Activated CD4-positive, alpha-beta T cell treated with anti-CD3 and anti-CD28 coated beads for 36 hours (primary cell): ENCODE measurements at regions not wholly inside any gene's neighbourhood (a gene's known extent, or its start where the extent isn't known, plus 50 kb on each side); places are given as distances from the start of the nearest gene placed in this dataset.
"Not testable (repeated sequence)": the region's sequence is repeated elsewhere in the genome, so short reads cannot be mapped to it uniquely, and the experiment has no call there.

Experiments used
- ATAC-seq: fragments of 200-7000 bp; cut with Tn5 transposase; one replicate; pipeline ENCODE4 v1.10.0; 2021; ENCODE audit warnings: mild to moderate bottlenecking, moderate library complexity
- CTCF ChIA-PET: fragments of 350-600 bp; sonication (Branson Sonifier 250); formaldehyde crosslinking; loops from one replicate; lab custom pipeline; 2021; ENCODE audit warnings: antibody characterized with exemption; lab: Charles Lee
- POLR2A ChIA-PET: fragments of 350-600 bp; sonication (Branson Sonifier 250); formaldehyde crosslinking; loops from one replicate; lab custom pipeline; 2021; ENCODE audit warnings: antibody characterized with exemption, inconsistent platforms; lab: Charles Lee
- DNase-seq: peaks from one replicate; pipeline ENCODE4 v3.0.0-alpha.2; 2020
- H3K27ac Mint-ChIP-seq: one replicate; pipeline ENCODE4 v1.8.0; 2021; ENCODE audit warnings: mixed read lengths
- H3K27me3 Mint-ChIP-seq: one replicate; pipeline ENCODE4 v1.8.0; 2021; ENCODE audit warnings: mixed read lengths
- H3K36me3 Mint-ChIP-seq: one replicate; pipeline ENCODE4 v1.8.0; 2021; ENCODE audit warnings: low read depth, mixed read lengths
- H3K4me1 Mint-ChIP-seq: one replicate; pipeline ENCODE4 v1.8.0; 2021; ENCODE audit warnings: mixed read lengths
- H3K4me3 Mint-ChIP-seq: one replicate; pipeline ENCODE4 v1.8.0; 2021; ENCODE audit warnings: mild to moderate bottlenecking, moderate library complexity, mixed read lengths
- H3K9me3 Mint-ChIP-seq: one replicate; pipeline ENCODE4 v1.8.0; 2021; ENCODE audit warnings: low read depth, mixed read lengths
- intact Hi-C, 2 experiments: fragments of 100-400 bp; cut with DNase I in 1 of 2; cut with micrococcal nuclease in 1 of 2; formaldehyde crosslinking; loops; one replicate each; pipeline versions ENCODE4 v1.14.2 to v1.15.1; 2022 to 2024; cut with DNase I, micrococcal nuclease

GRCh38 chr17:21505819-21506815 is 130.0 kb downstream of the KCNJ12 start:
- intact Hi-C loops = no loop called here
- no peak for DNase-seq
- no peak for ATAC-seq
- H3K27me3 Mint-ChIP-seq = peaks cover 23% of the 10 kb centered on the region
- POLR2A ChIA-PET = no interaction called here
- no peak overlapping the region for H3K4me3 Mint-ChIP-seq
- H3K36me3 Mint-ChIP-seq = no peaks in the 10 kb centered on the region
- H3K27ac Mint-ChIP-seq = no peak overlapping the region
- peaks cover 4% of the 10 kb centered on the region for H3K4me1 Mint-ChIP-seq
- CTCF ChIA-PET = interaction anchor here (0.6 kb wide), 1 partner anchor 7 kb away, joined by 3 read pairs; no protein-coding TSS in a partner anchor
- H3K9me3 Mint-ChIP-seq = no peaks in the 10 kb centered on the region

GRCh38 chr17:21507806-21508205 is 131.6 kb downstream of the KCNJ12 start:
- intact Hi-C loops, H3K9me3 Mint-ChIP-seq, H3K36me3 Mint-ChIP-seq, ATAC-seq, CTCF ChIA-PET, DNase-seq, H3K27ac Mint-ChIP-seq, POLR2A ChIA-PET, H3K4me3 Mint-ChIP-seq: not testable (repeated sequence)
- Mint-ChIP-seq H3K27me3 (peaks cover 31% of the 10 kb centered on the region), H3K4me1 (peaks cover 14% of the 10 kb centered on the region)

- DNase-seq = no peak
- H3K4me3 Mint-ChIP-seq = no peak overlapping the region
- H3K9me3 Mint-ChIP-seq = no peaks in the 10 kb centered on the region
- ChIA-PET POLR2A (no interaction called here), CTCF (no interaction called here)
- H3K36me3 Mint-ChIP-seq = no peaks in the 10 kb centered on the region
- peaks cover 31% of the 10 kb centered on the region for H3K27me3 Mint-ChIP-seq
- ATAC-seq = no peak
- intact Hi-C loops = no loop called here
- peaks cover 14% of the 10 kb centered on the region for H3K4me1 Mint-ChIP-seq
- no peak overlapping the region for H3K27ac Mint-ChIP-seq
Observed at GRCh38 chr17:21508211-21508610, 132.1 kb downstream of the KCNJ12 start.

GRCh38 chr17:21509356-21509755 is 133.2 kb downstream of the KCNJ12 start:
- H3K4me3 Mint-ChIP-seq, H3K9me3 Mint-ChIP-seq, CTCF ChIA-PET, POLR2A ChIA-PET, DNase-seq, H3K36me3 Mint-ChIP-seq, intact Hi-C loops, ATAC-seq, H3K27ac Mint-ChIP-seq: not testable (repeated sequence)
- H3K4me1 Mint-ChIP-seq = peaks cover 14% of the 10 kb centered on the region
- peaks cover 31% of the 10 kb centered on the region for H3K27me3 Mint-ChIP-seq

- Mint-ChIP-seq H3K27me3 (peaks cover 31% of the 10 kb centered on the region), H3K4me3 (peak overlapping the region; percentile 60), H3K9me3 (no peaks in the 10 kb centered on the region), H3K27ac (no peak overlapping the region), H3K4me1 (peaks cover 14% of the 10 kb centered on the region), H3K36me3 (no peaks in the 10 kb centered on the region)
- intact Hi-C loops = loop anchor here (1.0 to 5.0 kb wide), 8 partner anchors 54 to 469 kb away; partner anchors contain the start of gene USP22 (in 1 of the 2)
- DNase-seq = no peak
- POLR2A ChIA-PET = no interaction called here
- no peak for ATAC-seq
- CTCF ChIA-PET = interaction anchor here (0.7 to 3.0 kb wide), 10 partner anchors 11 to 393 kb away, joined by 3 to 14 read pairs (median 3); partner anchors contain the start of gene TMEM11
Observed at GRCh38 chr17:21510686-21511362, 134.7 kb downstream of the KCNJ12 start.

GRCh38 chr17:21511363-21512195 is 135.4 kb downstream of the KCNJ12 start:
- ChIA-PET POLR2A (interaction anchor here (1.1 kb wide), 1 partner anchor 55 kb away, joined by 3 read pairs; no protein-coding TSS in a partner anchor), CTCF (interaction anchor here (0.7 to 3.1 kb wide), 12 partner anchors 29 to 298 kb away, joined by 3 to 18 read pairs (median 6); partner anchors contain the start of gene TMEM11)
- intact Hi-C loops = loop anchor here (1.0 to 5.0 kb wide), 11 partner anchors 39 to 469 kb away; partner anchors contain the start of gene USP22 (in 1 of the 2)
- H3K27me3 Mint-ChIP-seq = peaks cover 31% of the 10 kb centered on the region
- H3K4me1 Mint-ChIP-seq = peaks cover 14% of the 10 kb centered on the region
- peak overlapping the region; percentile 60 for H3K4me3 Mint-ChIP-seq
- DNase-seq = peak; percentile 82
- no peaks in the 10 kb centered on the region for H3K36me3 Mint-ChIP-seq
- H3K9me3 Mint-ChIP-seq = no peaks in the 10 kb centered on the region
- peak; percentile 87 for ATAC-seq
- H3K27ac Mint-ChIP-seq = no peak overlapping the region

- H3K27me3 Mint-ChIP-seq = peaks cover 29% of the 10 kb centered on the region
Observed at GRCh38 chr17:21512307-21513011, 136.3 kb downstream of the KCNJ12 start.

GRCh38 chr17:21513012-21513570 is 136.9 kb downstream of the KCNJ12 start:
- Mint-ChIP-seq H3K27ac (no peak overlapping the region), H3K4me3 (no peak overlapping the region), H3K9me3 (no peaks in the 10 kb centered on the region), H3K27me3 (peaks cover 29% of the 10 kb centered on the region), H3K36me3 (no peaks in the 10 kb centered on the region), H3K4me1 (peaks cover 14% of the 10 kb centered on the region)
- POLR2A ChIA-PET = interaction anchor here (1.0 kb wide), 1 partner anchor 55 kb away, joined by 4 read pairs; no protein-coding TSS in a partner anchor
- peak; percentile 72 for ATAC-seq
- peak; percentile 86 for DNase-seq
- CTCF ChIA-PET = interaction anchor here (0.6 to 3.1 kb wide), 21 partner anchors 7 to 395 kb away, joined by 3 to 18 read pairs (median 4); no protein-coding TSS in a partner anchor
- intact Hi-C loops = loop anchor here (1.0 to 5.0 kb wide), 7 partner anchors 38 to 471 kb away; partner anchors contain the start of gene USP22 (in 1 of the 2)

More at GRCh38 chr17:21512307-21513011, 136.3 kb downstream of the KCNJ12 start:
- no peak for DNase-seq
- intact Hi-C loops = loop anchor here (1.0 to 5.0 kb wide), 7 partner anchors 38 to 470 kb away; partner anchors contain the start of gene USP22 (in 1 of the 2)
- Mint-ChIP-seq H3K36me3 (no peaks in the 10 kb centered on the region), H3K4me3 (no peak overlapping the region), H3K27ac (no peak overlapping the region), H3K4me1 (peaks cover 14% of the 10 kb centered on the region), H3K9me3 (no peaks in the 10 kb centered on the region)
- ChIA-PET POLR2A (interaction anchor here (1.0 to 1.1 kb wide), 2 partner anchors 55 kb away, joined by 3 to 4 read pairs; no protein-coding TSS in a partner anchor), CTCF (interaction anchor here (0.6 to 3.1 kb wide), 18 partner anchors 12 to 394 kb away, joined by 3 to 18 read pairs (median 4); partner anchors contain the start of gene TMEM11)
- ATAC-seq = no peak

GRCh38 chr17:21514567-21514966 is 138.4 kb downstream of the KCNJ12 start:
- H3K27me3 Mint-ChIP-seq = peaks cover 24% of the 10 kb centered on the region

More at GRCh38 chr17:21514567-21514966, 138.4 kb downstream of the KCNJ12 start:
- peaks cover 14% of the 10 kb centered on the region for H3K4me1 Mint-ChIP-seq
- H3K36me3 Mint-ChIP-seq, ATAC-seq, H3K4me3 Mint-ChIP-seq, H3K9me3 Mint-ChIP-seq, POLR2A ChIA-PET, DNase-seq, H3K27ac Mint-ChIP-seq: not testable (repeated sequence)
- CTCF ChIA-PET = interaction anchor here (1.0 to 1.4 kb wide), 2 partner anchors 10 to 57 kb away, joined by 3 to 6 read pairs; no protein-coding TSS in a partner anchor
- intact Hi-C loops = loop anchor here (5.0 kb wide), 3 partner anchors 192 to 472 kb away; partner anchors contain the start of gene USP22 (in 1 of the 2)
